HG03432 (cell line): ENCODE measurements at regions not wholly inside any gene's neighbourhood (a gene's known extent, or its start where the extent isn't known, plus 50 kb on each side); places are given as distances from the start of the nearest gene placed in this dataset.
"Not testable (repeated sequence)": the region's sequence is repeated elsewhere in the genome, so short reads cannot be mapped to it uniquely, and the experiment has no call there.

ENCODE experiments used
- ATAC-seq: cut with Tn5 transposase; IDR thresholded peaks from one replicate; pipeline ENCODE4 v1.9.1; 2021; ENCODE audit warnings: mild to moderate bottlenecking, moderate library complexity; ENCODE audit not compliant: unreplicated experiment

DNA sequence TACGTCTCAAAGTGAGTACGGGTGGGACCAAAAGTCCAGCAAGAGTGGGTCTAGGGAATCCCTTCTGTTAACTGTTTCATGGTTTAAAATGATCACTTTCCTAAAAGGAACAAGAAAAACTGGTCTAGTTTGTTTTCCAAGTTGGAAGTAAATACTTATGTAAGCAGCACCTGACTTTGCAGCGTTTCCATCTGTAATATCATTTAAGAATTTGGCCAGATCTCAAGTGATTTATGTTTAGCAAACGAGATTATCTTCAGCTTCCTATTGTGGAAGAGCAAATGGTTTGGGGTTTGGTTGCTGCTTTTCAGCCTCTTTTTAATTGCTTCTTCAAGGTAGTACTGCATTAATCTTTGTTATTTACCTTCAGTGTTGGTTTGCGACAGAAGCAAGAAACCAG, 50.4 kb downstream of the FHIP1A start:
- no peak for ATAC-seq

DNA sequence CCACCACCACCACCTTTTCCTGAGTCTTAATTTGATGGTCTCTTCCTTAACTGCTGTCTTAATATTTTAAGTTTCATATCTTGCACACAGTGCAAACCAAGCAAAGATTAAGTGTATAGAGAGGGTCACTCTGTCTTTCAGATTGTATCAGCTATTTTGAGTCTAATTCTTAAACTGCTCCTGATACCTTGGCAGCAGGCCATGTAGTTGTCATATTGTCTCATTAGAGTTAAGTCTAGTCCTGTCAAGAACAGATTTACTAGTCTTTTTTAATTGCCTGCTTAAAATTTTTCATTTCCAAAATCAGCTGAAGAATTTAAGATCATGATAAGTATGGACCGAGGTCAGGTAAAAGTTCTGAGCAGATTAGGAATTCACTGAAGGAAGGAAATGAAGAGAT, 51.5 kb downstream of the FHIP1A start:
- no peak for ATAC-seq

DNA sequence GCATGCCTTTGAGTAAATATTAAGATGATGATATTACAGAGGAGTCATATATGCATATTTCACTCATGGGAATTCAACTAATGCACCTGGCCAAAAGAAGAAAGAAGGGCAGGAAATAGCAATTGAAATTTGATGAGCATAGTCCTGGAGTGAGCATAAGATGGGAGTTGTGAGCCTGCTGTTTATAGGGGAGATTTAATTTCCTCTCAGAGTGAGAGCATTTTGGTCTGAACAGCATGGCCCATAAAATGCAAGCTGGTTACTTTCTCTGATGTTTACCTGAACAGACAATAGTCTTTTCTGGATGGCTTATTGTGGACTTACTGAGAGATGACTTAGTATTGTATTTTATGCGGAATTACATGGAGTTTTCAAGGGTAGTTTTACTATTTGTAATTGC, 53.6 kb downstream of the FHIP1A start:
- no peak for ATAC-seq

DNA sequence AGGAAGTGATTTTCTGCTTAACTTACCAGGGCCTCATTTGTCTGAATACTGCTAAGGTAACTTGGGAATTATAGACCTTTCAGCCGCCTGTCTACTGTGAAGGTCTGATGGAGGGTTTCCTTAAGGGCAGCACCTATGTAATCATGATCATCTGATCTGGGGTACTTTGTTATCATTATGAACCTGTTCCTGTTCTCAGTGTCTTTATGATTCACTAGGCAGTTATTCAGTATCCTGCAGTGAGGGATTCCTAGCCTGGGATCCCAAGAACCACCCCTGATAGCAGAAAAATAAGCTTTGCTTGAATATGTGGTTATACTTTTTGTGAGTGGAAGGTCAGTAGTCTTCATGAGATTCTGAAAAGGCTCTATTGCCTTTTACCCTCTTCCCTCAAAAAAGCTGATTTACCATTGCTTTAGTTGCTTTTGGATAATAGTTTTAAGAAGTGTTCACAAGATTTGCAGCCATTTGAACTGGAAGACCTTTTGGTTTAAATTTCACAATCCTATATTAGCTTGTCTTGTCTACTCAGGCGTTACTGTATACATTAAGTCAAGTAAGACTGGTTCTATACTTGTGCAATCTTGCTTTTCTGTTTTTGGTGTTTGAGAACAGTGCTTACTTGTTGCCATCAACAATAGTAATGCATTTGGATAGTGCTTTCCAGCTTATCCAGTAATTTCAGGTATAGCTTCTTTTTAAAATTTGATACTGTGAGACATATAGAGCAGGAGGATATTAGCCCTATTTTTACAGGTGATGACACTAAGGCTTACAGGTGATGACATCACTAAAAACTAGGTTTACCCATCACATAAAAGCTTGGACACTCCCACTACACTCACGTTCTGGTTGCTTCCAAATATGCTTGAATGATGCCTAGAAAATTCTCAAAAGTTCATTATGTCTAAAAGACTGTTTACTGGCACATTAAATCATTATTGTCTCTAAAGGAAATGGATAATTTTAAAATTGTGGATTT, 60.0 kb downstream of the FHIP1A start:
- no peak for ATAC-seq

DNA sequence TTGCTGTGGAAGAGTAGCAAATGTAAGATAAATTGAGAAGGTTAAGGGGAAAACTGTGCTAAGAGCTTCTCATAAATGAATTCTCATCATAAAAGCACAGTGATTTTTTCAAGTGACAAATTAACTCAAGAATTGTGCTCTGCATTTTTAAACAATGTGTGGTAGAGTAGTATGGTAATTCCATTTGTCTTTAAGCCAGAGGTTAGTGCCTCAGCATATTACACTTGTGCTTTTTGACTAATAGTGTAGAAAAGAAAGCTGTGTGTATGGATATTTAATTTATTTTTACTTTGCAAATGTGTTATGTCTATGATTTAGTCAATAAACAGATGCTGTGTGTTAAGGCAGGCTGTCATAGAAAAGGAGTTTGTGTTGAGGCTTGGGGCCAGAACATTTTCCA, 61.0 kb downstream of the FHIP1A start:
- no peak for ATAC-seq

DNA sequence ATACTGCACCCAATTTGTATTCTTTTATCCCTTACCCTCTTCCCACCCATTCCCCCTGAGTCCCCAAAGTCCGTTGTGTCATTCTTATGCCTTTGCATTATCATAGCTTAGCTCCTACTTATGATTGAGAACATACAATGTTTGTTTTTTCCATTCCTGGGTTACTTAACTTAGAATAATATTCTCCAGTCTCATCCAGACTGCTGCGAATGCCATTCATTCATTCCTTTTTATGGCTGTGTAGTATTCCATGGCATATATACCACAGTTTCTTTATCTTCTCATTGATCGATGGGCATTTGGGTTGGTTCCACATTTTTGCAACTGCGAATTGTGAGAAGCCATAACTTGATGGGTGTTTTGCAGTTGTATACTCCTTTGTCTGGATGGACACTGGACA, 62.8 kb downstream of the FHIP1A start:
- no peak for ATAC-seq

DNA sequence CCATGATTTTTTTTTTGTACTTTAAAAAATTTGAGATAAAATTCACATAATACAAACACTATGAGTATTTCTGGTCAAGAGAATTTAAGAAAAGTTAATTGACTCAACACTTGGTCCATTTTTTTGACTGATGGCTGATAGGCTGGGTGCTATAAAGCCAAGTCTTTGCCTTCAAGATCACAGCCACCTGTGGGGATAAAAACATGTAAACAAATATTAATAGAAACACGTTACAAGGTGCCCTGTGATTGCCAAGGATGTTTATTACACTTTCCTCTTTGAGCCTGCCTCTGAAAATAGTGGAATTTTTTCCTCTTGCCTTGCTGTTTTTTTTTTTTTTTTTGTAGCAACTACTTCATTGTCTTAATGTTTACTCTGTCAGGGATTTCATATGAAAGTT, 63.3 kb downstream of the FHIP1A start:
- no peak for ATAC-seq

DNA sequence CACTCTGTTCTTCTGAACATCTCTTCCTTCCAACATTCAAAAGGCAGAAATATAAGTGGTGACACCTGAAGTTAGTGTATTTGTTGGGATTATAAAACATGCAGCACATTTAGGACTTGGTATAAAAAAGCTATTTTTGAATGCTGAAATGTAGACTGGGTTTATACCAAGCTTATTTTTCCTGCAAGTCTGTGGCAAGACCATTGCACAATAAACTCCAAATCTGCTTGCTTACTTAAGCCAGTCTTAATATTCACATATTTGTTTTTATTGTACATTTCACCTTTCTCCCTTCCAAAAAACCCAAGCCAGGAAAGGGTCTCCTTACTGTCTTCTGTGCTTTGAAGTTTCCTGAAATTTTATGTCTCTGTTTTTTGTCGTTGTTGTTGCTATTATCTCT, 63.7 kb downstream of the FHIP1A start:
- ATAC-seq, result no peak

DNA sequence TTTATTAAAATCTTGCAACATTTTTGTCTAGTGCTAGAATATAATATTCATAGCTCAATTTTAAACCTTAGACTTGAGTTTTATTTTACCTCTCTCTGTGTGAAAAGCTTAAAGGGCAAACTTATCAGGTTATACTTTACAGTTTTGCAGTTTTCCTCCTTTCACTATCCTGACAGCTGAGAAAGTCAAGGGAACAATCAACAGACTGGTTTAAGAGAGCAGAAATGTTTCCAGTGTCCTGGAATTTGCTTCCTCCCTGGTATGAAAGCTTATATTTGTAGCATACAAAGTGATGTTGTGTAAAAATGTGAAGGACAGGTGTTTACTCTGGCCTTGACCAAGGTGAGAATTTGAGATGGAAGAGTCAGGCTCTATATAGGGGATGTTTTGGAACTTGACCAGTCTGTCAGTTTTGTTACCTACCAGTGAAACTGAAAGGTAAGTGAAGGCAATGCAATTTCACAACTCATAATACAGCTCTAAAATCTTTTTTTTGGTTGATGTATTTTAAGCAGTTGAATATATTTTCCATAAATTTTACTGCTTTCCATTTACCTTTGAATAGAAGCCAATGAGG, 64.6 kb downstream of the FHIP1A start:
- no peak for ATAC-seq

DNA sequence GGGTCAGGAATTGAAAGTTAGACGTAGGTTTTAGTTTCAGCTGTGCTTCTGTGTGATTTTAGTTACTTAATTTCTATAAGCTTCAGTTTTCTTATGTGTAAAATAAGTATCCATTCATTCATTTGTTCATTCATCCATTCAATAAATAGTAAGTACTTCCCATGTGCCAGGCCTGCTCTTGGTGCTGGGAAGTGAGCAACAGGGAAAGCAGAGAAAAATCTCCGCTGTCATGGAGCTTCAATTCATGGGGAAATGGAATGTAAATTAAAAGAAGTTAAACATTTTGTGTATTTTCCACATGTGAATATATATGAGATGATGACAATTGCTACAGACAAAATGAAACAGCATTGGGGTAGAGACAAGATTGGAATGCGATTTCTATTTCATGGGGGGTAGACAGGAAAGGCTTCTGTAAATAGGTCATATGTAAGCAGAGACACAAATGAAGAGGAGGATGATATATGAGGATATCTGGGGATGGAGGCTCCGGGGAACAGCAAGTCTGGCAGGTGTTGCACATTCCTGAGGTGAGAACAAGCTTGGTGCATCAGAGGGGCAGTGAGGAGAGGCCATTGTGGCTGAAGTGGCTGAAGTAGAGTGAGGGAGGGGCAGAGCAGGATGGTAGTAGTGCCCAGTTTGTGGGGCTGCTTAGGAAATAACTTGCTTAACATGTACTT, 66.2 kb downstream of the FHIP1A start:
- no peak for ATAC-seq

DNA sequence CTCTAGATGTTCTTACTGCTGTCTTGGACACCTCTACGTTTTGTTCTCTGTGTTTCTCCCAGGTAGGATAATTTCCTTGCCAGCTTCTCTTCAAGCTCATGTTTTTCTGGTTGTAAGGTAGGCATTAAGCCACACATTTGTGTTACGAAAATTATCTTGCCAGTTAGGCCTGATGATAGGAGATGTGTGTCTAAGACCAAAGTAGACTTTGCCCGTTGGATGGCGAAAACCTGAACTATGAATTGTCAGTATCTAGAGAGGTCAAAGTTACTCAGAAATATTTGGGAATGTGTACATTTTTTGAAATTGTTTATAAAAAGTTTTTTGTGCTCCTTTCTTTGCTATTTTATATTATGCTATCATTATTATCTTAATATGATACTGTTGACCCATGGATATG, 72.8 kb downstream of the FHIP1A start:
- ATAC-seq, result no peak

DNA sequence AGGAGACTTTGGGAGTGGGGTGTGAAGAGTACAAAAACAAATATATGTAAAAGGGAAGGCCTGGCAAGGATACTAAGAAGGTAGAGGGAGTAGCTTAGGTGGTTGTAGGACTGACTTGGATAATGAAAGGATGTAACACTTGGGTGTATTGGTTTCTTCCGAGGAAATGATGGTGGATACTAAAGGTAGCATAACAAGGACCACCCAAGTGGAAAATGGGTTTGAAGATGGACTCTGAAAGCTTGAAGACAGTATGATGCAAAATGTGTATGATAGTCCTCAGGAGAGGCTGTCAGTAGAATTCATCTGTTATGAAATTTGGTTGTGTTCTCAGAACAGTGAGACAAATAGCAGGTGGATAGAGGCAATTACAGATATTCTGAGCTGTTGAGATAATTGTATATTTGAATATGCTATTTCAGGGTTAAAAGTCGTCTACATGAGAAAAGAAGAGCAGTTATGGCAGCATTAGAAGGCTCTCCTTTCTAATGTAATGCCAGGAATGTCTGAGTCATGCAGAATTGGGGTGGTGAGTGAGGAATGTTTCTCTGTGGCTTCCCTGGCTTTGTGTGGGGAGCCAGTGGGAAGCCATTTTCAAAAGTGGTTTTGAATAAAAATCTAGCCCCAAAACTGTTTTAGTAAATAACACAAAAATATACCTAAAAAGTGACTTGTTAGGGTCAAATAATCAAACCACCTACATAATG, 75.6 kb downstream of the FHIP1A start:
- no peak for ATAC-seq

DNA sequence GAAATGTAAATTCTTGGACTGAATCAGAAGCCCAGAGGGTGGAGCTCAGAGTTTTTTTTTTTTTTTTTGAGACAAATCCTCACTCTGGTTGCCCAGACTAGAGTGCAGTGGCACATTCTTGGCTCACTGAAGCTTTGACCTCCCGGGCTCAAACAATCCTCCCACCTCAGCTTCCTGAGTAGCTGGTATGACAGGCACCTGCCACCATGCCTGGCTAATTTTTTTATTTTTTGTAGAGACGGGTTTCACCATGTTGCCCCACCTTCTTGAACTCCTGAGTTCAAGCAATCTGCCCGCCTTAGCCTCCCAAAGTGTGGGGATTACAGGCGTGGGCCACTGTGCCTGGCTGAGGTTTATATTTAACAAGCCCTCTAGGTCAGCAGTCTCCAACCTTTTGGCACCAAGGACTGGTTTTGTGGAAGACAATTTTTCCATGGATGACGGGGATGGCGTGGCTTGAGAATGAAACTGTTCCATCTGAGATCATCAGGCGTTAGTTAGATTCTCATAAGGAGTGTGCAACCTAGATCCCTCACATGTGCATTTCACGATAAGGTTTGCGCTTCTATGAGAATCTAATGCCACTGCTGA, 76.7 kb downstream of the FHIP1A start:
- no peak for ATAC-seq

DNA sequence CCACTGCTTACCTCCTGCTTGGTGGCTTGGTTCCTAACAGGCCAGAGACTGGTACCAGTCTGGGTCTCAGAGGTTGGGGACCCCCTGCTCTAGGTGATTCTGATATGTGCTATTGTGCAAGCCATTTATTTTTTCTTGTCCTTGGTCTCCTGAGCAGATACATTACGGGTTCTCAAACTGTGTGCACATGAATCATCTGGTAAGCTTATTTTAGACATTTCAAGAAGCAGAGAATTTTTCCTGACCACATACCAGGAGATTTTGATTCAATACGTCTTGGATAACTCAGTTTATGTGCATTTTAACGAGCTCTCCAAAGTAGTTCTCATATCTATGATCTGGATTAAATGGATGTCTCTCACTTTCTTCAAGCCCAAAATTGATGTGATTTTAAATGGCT, 77.2 kb downstream of the FHIP1A start:
- ATAC-seq, result no peak

DNA sequence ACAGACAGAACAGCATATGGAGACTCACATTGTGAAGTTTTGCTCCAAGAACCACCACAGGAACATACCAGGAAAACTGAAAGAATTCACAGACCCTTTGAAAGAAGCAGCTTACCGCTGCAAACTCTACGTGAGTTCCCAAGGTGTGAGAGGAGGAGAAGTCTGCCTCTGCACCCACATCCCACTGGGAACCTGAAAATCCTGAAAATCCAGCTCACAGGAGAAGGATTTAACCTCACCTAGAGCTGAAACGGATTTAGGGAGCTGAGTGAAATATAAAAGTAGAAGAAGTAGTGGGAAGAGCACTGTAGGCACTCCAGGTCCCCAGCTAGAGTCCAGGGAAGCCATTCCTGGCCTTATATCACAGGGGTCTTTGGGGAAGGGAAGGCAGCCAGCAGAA, 80.0 kb downstream of the FHIP1A start:
- no peak for ATAC-seq

DNA sequence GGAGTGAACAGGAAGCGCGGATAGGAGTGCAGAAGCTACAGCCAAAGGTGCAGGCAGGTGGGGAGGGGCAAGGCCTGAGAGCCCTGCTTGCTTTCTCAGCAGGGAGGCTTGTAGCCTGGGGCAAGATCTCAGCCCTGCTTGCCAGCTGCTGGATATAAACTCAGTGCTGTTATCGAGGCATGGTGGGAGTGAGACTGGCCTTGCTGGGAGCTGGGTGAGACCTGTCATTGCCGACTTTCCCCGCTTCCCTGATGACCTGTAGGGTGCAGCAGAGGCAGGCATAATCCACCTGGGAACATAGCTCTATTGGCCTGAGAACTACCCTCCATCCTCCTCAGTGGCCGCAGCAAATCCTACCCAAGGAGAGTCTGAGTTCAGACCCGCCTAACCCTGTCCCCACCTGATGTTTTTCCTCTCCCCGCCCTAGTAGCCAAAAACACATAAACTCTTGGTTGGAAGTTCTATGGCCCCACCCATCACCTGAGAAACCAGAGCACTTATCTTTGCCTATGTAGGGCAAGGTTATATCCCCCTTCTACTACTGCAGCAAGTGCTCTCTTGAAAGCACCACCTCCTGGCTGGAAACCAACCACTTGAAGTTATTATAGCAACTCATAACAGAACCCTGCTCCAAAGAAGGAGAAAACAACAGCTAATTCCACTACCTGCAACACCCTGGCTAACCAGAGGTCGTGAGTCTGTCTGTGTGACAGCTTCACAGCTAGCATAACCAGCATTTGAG, 80.7 kb downstream of the FHIP1A start:
- no peak for ATAC-seq

DNA sequence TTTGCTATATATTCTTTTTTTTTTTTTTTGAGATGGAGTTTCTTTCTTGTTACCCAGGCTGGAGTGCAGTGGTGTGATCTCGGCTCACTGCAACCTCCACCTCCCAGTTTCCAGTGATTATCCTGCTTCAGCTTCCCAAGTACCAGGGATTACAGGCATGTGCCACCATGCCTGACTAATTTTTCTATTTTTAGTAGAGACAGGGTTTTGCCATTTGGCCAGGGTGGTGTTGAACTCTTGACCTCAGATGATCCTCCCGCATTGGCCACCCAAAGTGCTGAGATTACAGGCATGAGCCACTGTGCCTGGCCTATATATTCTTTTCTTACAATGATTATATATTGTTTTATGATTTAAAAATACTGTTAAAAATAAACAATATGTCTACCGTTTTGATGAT, 86.6 kb downstream of the FHIP1A start:
- ATAC-seq, result not testable (repeated sequence)

DNA sequence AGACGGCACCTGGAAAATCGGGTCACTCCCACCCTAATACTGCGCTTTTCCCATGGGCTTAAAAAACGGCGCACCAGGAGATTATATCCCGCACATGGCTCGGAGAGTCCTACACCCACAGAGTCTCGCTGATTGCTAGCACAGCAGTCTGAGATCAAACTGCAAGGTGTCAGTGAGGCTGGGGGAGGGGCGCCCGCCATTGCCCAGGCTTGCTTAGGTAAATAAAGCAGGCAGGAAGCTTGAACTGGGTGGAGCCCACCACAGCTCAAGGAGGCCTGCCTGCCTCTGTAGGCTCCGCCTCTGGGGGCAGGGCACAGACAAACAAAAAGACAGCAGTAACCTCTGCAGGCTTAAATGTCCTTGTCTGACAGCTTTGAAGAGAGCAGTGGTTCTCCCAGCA, 102.6 kb downstream of the FHIP1A start:
- not testable (repeated sequence) for ATAC-seq

DNA sequence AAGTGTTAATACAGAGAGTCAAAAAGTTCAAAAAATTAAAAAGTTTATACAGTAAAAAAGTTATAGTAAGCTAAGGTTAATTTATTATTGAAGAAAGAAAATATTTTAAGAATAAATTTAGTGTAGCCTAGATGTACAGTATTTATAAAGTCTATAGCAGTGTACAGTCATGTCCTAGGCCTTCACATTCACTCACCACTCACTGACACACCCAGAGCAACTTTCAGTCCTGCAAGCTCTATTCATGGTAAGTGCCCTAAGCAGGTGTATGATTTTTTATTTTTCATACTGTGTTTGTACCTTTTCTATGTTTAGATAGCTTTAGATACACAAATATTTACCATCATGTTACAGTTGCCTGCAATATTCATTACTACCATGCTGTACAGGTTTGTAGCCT, 108.9 kb downstream of the FHIP1A start:
- ATAC-seq, result no peak

DNA sequence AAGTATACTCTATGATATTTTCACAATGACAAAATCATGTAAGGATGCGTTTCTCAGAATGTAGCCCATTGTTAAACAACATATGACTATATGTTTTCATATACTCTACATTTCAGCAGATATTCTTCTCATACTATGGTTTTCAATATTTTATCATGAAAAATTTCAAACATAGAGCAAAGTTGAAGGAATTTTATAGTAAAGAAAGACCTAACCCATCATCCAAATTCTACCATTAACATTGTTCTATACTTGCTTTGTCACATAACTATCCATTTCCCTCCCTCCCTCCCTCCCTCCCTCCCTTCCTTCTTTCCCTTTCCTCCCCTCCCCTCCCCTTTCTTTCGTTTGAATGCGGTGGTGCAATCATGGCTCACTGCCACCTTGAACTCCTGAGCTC, 109.4 kb downstream of the FHIP1A start:
- no peak for ATAC-seq
